ENCODE measurements at regions not wholly inside any gene's neighbourhood (a gene's known extent, or its start where the extent isn't known, plus 50 kb on each side); places are given as distances from the start of the nearest gene placed in this dataset.
"Not testable (repeated sequence)": the region's sequence is repeated elsewhere in the genome, so short reads cannot be mapped to it uniquely, and the experiment has no call there.

- in situ Hi-C loops (cut with HindIII; ENCODE audit: low sequenced_read_pairs): no loop called here
These were observed 248.6 kb downstream of the BTG1 start for GRCh38 chr12:91897025-91897515.

DNA sequence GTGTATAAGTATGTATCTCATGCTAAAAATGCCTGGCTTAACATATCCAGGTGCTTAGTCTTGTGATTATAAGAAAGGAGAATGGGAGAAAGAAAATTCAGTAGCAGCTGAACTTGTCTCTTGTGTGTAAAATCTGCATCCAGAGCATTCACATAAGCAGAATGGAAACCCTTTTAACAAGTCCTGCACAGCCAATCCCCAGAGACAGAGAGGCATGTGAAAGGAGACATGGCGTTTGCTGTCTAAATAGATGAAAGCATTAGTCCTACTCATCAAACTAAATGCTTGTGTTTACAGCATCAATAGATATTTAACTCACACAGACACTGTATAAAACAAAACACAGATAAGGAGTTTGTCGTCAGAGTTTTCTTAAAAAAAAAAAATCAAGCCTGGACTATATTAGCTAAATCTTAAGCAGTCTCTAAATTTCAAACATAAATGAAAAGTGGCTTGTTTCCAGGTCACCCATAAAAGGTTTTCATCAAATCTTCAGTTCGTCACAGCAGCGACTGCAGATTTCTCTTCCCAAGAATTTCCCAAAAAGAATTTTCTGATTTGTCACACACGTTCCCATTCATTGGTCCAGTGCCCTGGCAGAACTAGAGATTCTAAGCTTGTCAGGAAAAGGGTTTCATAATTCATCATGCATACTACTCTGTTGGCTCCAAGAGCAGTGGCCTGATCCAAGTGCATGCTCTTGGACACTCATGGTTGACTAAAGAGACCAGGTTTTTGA, 249.2 kb downstream of the BTG1 start:
- in situ Hi-C loops (cut with HindIII; ENCODE audit: low sequenced_read_pairs): no loop called here

DNA sequence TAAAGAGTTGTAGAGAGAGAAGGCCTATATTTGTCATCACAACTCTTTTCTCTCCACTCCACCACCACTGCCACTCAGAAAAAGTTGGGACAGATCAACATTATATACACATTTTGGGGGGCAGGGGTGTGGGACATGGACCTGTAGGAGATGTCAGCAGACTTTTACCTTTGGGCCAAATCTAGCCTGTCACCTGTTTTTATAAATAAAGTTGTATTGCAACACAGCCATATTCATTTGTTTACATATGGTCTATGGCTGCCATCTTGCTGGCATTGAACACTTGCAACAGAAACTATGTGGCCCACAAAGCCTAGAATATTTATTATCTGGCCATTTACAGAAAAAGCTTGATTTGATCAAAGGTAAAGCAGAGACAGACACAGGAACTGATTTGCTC, 250.7 kb downstream of the BTG1 start:
- in situ Hi-C loops (cut with HindIII; ENCODE audit: low sequenced_read_pairs): no loop called here

DNA sequence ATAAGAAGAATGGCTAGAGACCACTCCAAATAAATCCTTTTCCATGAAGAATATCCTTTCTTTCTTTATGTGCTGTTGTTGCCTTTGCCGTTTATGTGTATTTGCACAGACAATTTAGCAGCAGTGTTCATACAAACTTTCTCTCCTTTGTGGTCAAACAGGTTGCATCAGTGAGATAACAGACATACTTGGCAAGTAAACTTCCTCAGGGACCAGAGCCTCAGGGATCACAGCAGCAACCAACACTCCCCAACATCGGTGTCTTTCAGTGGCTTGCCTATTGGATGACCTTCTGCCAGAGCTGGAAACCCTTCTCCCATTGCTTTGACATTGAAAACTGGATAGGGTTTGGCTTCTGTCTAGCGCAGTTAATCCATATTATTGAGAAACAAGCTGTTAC, 252.2 kb downstream of the BTG1 start:
- in situ Hi-C loops (cut with HindIII; ENCODE audit: low sequenced_read_pairs): no loop called here

GRCh38 chr12:91892081-91892855, 253.4 kb downstream of the BTG1 start:
- in situ Hi-C loops (cut with HindIII; ENCODE audit: low sequenced_read_pairs): no loop called here

DNA sequence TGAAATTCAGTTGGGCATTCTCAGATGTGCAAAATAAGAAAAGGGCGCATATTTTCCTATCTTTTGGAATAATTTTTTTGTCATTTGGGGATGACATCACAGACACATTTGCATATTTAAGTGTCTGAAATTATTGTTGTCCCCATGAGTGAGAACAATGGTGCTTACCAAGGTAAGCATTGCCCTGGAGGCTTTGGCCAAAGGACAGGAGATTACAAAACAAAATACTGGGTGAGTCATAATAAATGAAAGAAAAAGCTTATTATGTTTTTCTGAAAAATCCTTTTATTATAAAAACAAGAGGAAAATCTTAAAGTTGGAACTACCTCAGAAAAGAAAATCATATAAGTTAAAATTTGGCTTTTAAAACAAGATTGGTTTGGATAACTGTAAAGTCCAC, 254.9 kb downstream of the BTG1 start:
- in situ Hi-C loops (cut with HindIII; ENCODE audit: low sequenced_read_pairs): no loop called here

DNA sequence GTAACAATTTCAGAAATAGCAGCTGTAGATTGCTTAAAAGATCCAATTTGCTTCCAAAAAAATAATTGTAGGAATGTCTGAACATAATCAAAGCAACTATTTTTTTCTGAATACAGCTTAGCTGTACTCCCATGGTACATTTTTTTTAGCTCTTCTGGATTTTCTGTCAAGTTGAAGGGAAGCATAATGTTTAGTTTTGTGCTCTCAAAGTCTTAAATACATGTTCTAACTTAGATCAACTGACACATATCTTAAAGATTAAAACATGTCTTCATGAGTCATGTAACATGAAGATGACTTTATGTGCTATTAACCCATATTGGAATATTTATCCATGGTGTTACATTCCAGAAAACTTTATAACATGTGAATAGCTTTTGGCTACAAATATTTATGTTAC, 255.7 kb downstream of the BTG1 start:
- in situ Hi-C loops (cut with HindIII; ENCODE audit: low sequenced_read_pairs): no loop called here

DNA sequence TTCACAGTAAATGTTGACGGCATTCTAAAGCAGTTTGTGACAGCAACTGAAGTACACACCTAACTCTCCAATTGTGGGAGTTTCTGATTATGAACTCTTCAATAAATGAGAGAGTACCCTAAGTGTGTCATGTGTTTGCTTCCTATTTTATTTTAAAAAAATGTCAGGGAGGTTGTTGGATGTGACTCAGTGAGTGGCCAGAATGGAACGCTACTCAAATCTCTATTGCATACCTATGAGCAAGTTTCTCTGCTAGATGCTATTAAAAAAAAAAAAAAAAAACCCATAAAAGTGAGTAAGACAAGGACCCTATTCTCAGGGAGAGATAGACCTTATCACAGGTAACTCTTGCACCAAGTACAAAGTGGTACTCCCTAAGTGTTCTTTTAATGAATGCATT, 256.6 kb downstream of the BTG1 start:
- in situ Hi-C loops (cut with HindIII; ENCODE audit: low sequenced_read_pairs): no loop called here

DNA sequence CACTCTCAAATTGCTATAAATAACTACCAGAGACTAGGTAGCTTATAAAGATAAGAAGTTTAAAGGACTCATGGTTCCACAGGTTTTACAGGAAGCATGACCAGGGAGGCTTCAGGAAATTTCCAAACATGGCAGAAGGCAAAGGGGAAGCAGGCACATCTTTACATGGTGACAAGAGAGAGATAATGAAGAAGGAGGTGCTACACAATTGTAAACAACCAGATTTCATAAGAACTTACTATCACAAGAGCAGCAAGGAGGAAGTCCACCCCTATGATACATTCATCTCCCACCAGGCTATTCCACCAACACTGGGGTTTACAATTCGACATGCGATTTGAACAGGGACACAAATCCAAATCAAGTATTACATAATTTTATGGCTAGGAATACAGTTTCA, 257.7 kb downstream of the BTG1 start:
- in situ Hi-C loops (cut with HindIII; ENCODE audit: low sequenced_read_pairs): no loop called here

GRCh38 chr12:91885851-91886731, 259.6 kb downstream of the BTG1 start:
- in situ Hi-C loops (cut with HindIII; ENCODE audit: low sequenced_read_pairs): no loop called here

DNA sequence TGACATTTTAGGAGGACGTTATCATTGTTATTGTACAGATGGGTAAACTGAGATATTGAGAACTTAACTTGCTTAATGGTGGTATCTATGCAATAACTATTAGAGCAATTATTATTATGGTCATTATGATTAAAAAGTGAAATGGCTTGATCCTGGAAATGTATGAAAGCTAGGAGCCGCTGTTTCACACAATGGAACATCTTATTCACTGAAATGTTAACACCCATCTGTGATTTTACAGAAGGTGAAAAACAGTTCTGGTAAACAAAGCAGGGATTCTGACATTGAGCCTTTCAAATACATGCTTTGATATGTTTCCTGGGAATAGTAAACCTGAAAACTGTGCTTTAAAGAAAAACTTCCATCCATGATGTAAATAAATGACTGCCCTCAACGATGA, 261.4 kb downstream of the BTG1 start:
- in situ Hi-C loops (cut with HindIII; ENCODE audit: low sequenced_read_pairs): no loop called here

DNA sequence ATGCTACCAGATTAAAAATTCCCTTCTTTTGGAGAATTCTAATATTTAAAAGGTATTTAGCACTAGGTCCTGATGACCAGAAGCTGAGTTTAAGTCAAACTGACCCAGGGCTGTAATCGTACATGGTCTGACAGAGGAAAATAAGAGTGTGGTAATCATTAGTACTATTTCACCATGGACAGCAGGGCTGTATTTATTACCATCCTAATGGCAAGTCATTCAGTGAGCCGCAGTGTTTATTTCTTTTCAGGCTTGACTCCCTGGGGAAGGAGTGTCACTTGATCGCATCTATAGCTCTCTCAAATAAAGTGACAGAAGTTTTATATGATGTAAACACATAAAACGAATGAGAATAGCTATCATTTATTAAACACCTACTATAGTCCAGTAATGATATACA, 261.8 kb downstream of the BTG1 start:
- in situ Hi-C loops (cut with HindIII; ENCODE audit: low sequenced_read_pairs): no loop called here

DNA sequence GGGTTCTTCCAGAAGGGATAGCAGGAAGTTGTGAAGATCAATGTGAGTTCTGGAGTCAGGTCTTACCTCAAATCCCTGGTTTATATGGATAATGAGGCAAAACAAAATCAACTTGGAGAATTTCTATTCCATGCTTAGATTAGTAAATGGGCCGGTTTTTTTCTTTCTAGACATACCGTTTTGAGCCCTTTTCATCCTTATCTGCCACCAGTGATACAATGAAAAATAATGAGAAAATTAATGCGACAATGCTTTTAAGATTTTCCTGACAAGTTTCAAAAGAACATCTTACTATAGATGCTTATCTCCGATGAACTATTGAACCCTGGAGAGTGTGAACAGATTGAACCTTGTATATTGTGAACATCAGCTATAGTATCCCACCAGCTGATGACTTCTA, 262.7 kb downstream of the BTG1 start:
- in situ Hi-C loops (cut with HindIII; ENCODE audit: low sequenced_read_pairs): no loop called here

- in situ Hi-C loops (cut with HindIII; ENCODE audit: low sequenced_read_pairs): no loop called here
These were observed 265.1 kb downstream of the BTG1 start for GRCh38 chr12:91880528-91880927.

DNA sequence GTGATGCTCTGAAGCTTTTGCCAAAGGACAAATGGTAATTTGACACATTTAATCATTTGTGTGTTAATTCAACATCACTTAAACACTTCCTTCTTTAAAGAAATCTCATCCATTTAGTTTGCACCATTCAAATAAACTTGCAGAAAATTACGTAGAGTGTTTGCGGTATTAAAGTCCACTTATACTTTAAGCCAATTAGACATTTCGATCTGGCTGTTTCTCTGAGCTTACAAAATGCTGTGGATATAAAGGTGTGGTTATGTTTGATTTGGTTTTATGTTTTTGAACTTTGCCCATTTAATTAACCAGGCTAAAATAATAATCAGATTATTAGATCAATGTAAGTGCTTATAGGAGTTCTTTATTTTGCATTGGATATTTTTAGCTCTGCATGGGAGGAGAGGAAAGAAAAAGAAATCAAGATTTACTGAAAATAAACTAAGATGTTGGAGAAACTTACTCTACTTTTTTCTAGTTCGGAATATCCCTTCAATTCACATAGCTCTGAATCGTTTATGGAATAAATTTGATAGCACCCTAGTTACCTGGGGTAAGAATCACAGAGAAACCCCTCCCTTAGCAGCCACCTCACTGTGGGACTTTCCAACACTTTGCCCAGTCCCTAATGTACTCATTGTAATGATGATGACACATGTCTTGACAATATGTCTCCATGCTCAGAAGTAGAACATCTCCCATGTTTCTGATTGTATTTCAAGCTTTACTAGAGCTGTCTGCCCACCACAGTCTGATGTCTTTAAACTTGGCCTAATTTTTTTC, 268.0 kb downstream of the BTG1 start:
- in situ Hi-C loops (cut with HindIII; ENCODE audit: low sequenced_read_pairs): no loop called here

DNA sequence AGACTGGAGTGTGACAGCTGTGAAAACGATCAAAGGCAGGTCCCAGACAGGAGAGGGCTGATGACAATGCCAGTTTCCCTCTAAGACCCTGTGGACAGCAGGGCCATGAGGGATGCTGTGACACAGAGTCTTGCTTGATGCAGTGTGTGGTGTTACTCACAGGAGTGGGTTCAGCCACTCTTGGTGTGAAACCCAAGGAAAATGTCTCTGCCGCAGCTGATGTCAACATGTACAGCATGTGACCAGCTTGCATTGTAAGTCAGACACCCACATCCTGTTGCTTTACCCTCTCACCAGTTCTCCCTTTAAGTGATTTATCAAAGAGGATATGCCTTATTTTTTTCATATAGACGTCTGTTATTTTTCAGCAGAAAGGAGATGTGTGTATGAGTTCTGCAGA, 268.6 kb downstream of the BTG1 start:
- in situ Hi-C loops (cut with HindIII; ENCODE audit: low sequenced_read_pairs): no loop called here

DNA sequence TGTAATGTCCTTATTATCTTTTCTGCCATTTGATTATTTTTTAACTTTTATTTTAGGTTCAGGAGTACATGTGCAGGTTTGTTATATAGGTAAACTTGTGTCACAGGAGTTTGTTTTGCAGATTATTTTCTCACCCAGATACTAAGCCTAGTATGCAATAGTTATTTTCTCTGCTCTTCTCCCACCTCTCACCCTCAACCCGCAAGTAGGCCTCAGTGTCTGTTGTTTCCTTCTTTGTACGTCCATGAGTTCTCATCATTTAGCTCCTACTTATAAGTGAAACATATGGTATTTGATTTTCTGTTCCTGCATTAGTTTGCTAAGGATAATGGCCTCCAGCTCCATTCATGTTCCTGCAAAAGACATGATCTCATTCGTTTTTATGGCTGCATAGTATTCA, 270.0 kb downstream of the BTG1 start:
- in situ Hi-C loops (cut with HindIII; ENCODE audit: low sequenced_read_pairs): not testable (repeated sequence)

DNA sequence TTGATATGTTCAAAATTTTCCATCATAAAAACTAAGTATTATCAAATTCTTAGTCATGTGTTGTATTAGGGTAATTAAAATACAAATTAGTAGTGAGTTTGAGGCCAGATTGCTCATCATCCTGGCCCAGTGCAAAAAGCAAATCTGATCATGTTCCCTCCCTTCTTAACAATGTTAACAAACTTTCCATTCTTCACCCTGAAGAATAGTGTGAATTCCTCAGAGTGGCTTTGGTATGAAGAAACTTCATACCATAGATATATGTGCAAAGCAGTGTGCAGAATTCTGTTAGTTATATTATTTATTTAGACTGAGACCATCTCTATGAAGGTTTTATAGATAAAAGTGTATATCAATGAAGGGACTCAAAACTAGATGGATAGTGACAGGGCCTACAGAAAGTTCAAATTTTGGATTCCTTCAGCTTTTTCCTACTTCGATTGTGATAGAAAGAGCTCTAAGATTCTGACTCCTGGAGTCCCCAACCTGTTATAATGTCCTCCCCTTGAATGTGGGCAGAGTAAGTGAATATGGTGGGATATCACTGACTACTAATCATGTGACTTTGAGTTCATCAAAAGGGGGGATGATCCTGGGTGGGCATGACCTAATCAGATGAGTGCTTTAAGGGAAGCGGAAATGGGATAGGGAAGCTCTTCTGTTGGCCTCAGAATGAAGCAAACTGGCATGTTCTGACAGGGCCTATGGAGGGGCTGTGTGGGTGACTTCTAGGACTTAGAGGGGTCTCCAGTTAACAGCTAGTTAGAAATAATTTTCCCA, 271.4 kb downstream of the BTG1 start:
- in situ Hi-C loops (cut with HindIII; ENCODE audit: low sequenced_read_pairs): no loop called here

GRCh38 chr12:91871751-91872150, 273.9 kb downstream of the BTG1 start:
- in situ Hi-C loops (cut with HindIII; ENCODE audit: low sequenced_read_pairs): no loop called here

Data from DLD1 (cell line).